ENCODE measurements at regions not wholly inside any gene's neighbourhood (a gene's known extent, or its start where the extent isn't known, plus 50 kb on each side); places are given as distances from the start of the nearest gene placed in this dataset.
"Not testable (repeated sequence)": the region's sequence is repeated elsewhere in the genome, so short reads cannot be mapped to it uniquely, and the experiment has no call there.

GRCh38 chr14:106196459-106196858 is 670.1 kb downstream of the TMEM121 start:
- peak; percentile 42 to 57 for DNase-seq (ENCODE audit: low read depth in 2 of 2)

- DNase-seq (ENCODE audit: low read depth in 2 of 2), result not testable (repeated sequence)
These were observed 670.9 kb downstream of the TMEM121 start for GRCh38 chr14:106197264-106197663.

GRCh38 chr14:106199097-106199496 is 672.7 kb downstream of the TMEM121 start:
- DNase-seq (ENCODE audit: low read depth in 2 of 2), result no peak

- no peak for DNase-seq (ENCODE audit: low read depth in 2 of 2)
These were observed 674.3 kb downstream of the TMEM121 start for GRCh38 chr14:106200541-106201315.

GRCh38 chr14:106201376-106201775 is 675.0 kb downstream of the TMEM121 start:
- DNase-seq (ENCODE audit: low read depth in 2 of 2), result no peak

GRCh38 chr14:106203438-106203837 is 677.1 kb downstream of the TMEM121 start:
- DNase-seq (ENCODE audit: low read depth in 2 of 2), result no peak

GRCh38 chr14:106204063-106204462 is 677.7 kb downstream of the TMEM121 start:
- no peak for DNase-seq (ENCODE audit: low read depth in 2 of 2)

- no peak for DNase-seq (ENCODE audit: low read depth in 2 of 2)
These were observed 680.9 kb downstream of the TMEM121 start for GRCh38 chr14:106207316-106207715.

- no peak for DNase-seq (ENCODE audit: low read depth in 2 of 2)
These were observed 682.4 kb downstream of the TMEM121 start for GRCh38 chr14:106208794-106209193.

GRCh38 chr14:106209755-106210154 is 683.4 kb downstream of the TMEM121 start:
- DNase-seq (ENCODE audit: low read depth in 2 of 2), result no peak

- no peak for DNase-seq (ENCODE audit: low read depth in 2 of 2)
These were observed 684.3 kb downstream of the TMEM121 start for GRCh38 chr14:106210650-106211049.

- DNase-seq (ENCODE audit: low read depth in 2 of 2), result no peak
These were observed 685.0 kb downstream of the TMEM121 start for GRCh38 chr14:106211334-106211900.

GRCh38 chr14:106215229-106215628 is 688.8 kb downstream of the TMEM121 start:
- no peak for DNase-seq (ENCODE audit: low read depth in 2 of 2)

- DNase-seq (ENCODE audit: low read depth in 2 of 2), result no peak
These were observed 690.3 kb downstream of the TMEM121 start for GRCh38 chr14:106216679-106217078.

- DNase-seq (ENCODE audit: low read depth in 2 of 2), result no peak
These were observed 691.8 kb downstream of the TMEM121 start for GRCh38 chr14:106218174-106218573.

- no peak for DNase-seq (ENCODE audit: low read depth in 2 of 2)
These were observed 695.9 kb downstream of the TMEM121 start for GRCh38 chr14:106222311-106222710.

GRCh38 chr14:106222731-106223130 is 696.3 kb downstream of the TMEM121 start:
- DNase-seq (ENCODE audit: low read depth in 2 of 2), result no peak

GRCh38 chr14:106227793-106228192 is 701.4 kb downstream of the TMEM121 start:
- DNase-seq (ENCODE audit: low read depth in 2 of 2), result no peak

GRCh38 chr14:106228541-106229158 is 702.3 kb downstream of the TMEM121 start:
- no peak for DNase-seq (ENCODE audit: low read depth in 2 of 2)

GRCh38 chr14:106230071-106230470 is 703.7 kb downstream of the TMEM121 start:
- DNase-seq (ENCODE audit: low read depth in 2 of 2), result no peak

- DNase-seq (ENCODE audit: low read depth in 2 of 2), result not testable (repeated sequence)
These were observed 706.8 kb downstream of the TMEM121 start for GRCh38 chr14:106233191-106233590.

- DNase-seq (ENCODE audit: low read depth in 2 of 2), result peak in 1 of 2 donors; percentile 17
These were observed 708.3 kb downstream of the TMEM121 start for GRCh38 chr14:106234525-106235254.
